PC-3 (cell line): ENCODE measurements at regions not wholly inside any gene's neighbourhood (a gene's known extent, or its start where the extent isn't known, plus 50 kb on each side); places are given as distances from the start of the nearest gene placed in this dataset.

Experiments used
- EZH2 ChIP-seq: fragments of 300-600 bp; sonication (generic); IDR thresholded peaks from one replicate; pipeline ENCODE4 v1.6.1; 2017; ENCODE audit warnings: antibody characterized with exemption, mild to moderate bottlenecking, low read length; ENCODE audit not compliant: unreplicated experiment
- EZH2phosphoT487 ChIP-seq: fragments of 300-600 bp; sonication (generic); IDR thresholded peaks from 2 replicates; pipeline ENCODE4 v1.6.1; 2018; ENCODE audit warnings: mild to moderate bottlenecking, antibody characterized with exemption, low read length, borderline replicate concordance
- TF ChIP-seq, protein P1 (sequence below): fragments of 300-600 bp; sonication (generic); conservative IDR thresholded peaks from 2 replicates; pipeline ENCODE4 v1.5.1; 2017; ENCODE audit warnings: antibody characterized with exemption, low read depth, mild to moderate bottlenecking, low read length

DNA sequence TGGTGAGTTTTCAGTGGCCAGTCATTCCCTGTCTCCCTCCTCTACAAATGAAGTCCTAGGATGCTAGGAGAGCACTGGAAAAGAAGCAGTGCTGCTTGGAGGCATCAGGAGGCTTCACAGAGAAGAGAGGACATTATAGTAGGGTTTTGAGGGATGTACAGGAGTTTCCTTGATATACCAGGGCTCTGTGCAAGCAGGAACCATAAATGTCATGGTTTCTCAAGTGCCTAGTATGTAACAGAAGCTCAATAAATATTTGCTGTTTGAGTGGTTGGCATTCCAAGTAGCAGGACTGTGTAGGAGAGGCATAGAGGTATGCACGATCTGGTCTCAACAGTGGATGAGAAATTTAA is 133.5 kb upstream of the WNT4 start:
- TF ChIP-seq, protein P1, sequence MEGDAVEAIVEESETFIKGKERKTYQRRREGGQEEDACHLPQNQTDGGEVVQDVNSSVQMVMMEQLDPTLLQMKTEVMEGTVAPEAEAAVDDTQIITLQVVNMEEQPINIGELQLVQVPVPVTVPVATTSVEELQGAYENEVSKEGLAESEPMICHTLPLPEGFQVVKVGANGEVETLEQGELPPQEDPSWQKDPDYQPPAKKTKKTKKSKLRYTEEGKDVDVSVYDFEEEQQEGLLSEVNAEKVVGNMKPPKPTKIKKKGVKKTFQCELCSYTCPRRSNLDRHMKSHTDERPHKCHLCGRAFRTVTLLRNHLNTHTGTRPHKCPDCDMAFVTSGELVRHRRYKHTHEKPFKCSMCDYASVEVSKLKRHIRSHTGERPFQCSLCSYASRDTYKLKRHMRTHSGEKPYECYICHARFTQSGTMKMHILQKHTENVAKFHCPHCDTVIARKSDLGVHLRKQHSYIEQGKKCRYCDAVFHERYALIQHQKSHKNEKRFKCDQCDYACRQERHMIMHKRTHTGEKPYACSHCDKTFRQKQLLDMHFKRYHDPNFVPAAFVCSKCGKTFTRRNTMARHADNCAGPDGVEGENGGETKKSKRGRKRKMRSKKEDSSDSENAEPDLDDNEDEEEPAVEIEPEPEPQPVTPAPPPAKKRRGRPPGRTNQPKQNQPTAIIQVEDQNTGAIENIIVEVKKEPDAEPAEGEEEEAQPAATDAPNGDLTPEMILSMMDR = no peak
- TF ChIP-seq EZH2phosphoT487 = no peak
- no peak for TF ChIP-seq EZH2
